ELF-1 (cell line): ENCODE measurements at regions not wholly inside any gene's neighbourhood (a gene's known extent, or its start where the extent isn't known, plus 50 kb on each side); places are given as distances from the start of the nearest gene placed in this dataset.

Experiments used
- DNase-seq: peaks from one replicate; pipeline ENCODE4 v3.0.0-alpha.2; 2016; ENCODE audit warnings: low read depth, low spot score

GRCh38 chr12:39047539-39048262, 142.3 kb upstream of the CPNE8 start:
- DNase-seq, result no peak

- DNase-seq, result no peak
These were observed 139.4 kb upstream of the CPNE8 start for GRCh38 chr12:39044754-39045153.

GRCh38 chr12:39043424-39043822, 138.0 kb upstream of the CPNE8 start:
- no peak for DNase-seq

GRCh38 chr12:39040275-39040674, 134.9 kb upstream of the CPNE8 start:
- DNase-seq, result no peak

GRCh38 chr12:39037115-39037514, 131.7 kb upstream of the CPNE8 start:
- no peak for DNase-seq

GRCh38 chr12:39036105-39036504, 130.7 kb upstream of the CPNE8 start:
- no peak for DNase-seq

- DNase-seq, result no peak
These were observed 128.4 kb upstream of the CPNE8 start for GRCh38 chr12:39033782-39034181.

GRCh38 chr12:39032448-39032847, 127.1 kb upstream of the CPNE8 start:
- no peak for DNase-seq

GRCh38 chr12:39032034-39032433, 126.6 kb upstream of the CPNE8 start:
- DNase-seq, result no peak

- DNase-seq, result no peak
These were observed 123.0 kb upstream of the CPNE8 start for GRCh38 chr12:39028382-39028781.

- DNase-seq, result no peak
These were observed 107.5 kb upstream of the CPNE8 start for GRCh38 chr12:39012870-39013269.

- no peak for DNase-seq
These were observed 105.8 kb upstream of the CPNE8 start for GRCh38 chr12:39011166-39011565.

- DNase-seq, result no peak
These were observed 105.0 kb upstream of the CPNE8 start for GRCh38 chr12:39010406-39010805.

GRCh38 chr12:39007619-39008018, 102.2 kb upstream of the CPNE8 start:
- DNase-seq, result no peak

GRCh38 chr12:39006286-39006685, 100.9 kb upstream of the CPNE8 start:
- no peak for DNase-seq

GRCh38 chr12:39005671-39006070, 100.3 kb upstream of the CPNE8 start:
- DNase-seq, result no peak

GRCh38 chr12:39003541-39004155, 98.3 kb upstream of the CPNE8 start:
- DNase-seq, result no peak

- no peak for DNase-seq
These were observed 95.0 kb upstream of the CPNE8 start for GRCh38 chr12:39000370-39000769.

GRCh38 chr12:38998887-38999482, 93.6 kb upstream of the CPNE8 start:
- DNase-seq, result no peak

- DNase-seq, result no peak
These were observed 89.9 kb upstream of the CPNE8 start for GRCh38 chr12:38995249-38995648.

GRCh38 chr12:38985961-38986360, 80.6 kb upstream of the CPNE8 start:
- no peak for DNase-seq

GRCh38 chr12:38984388-38984787, 79.0 kb upstream of the CPNE8 start:
- DNase-seq, result no peak

GRCh38 chr12:38983117-38983571, 77.8 kb upstream of the CPNE8 start:
- no peak for DNase-seq
